ENCODE measurements at regions not wholly inside any gene's neighbourhood (a gene's known extent, or its start where the extent isn't known, plus 50 kb on each side); places are given as distances from the start of the nearest gene placed in this dataset.

- H3K9me3 ChIP-seq = no peaks in the 10 kb centered on the region
- TF ChIP-seq CTCF (IDR thresholded peaks at IDR 0.05) = no peak
- TF ChIP-seq POLR2A (IDR thresholded peaks at IDR 0.05) = no peak
- H3K27me3 ChIP-seq = no peaks in the 10 kb centered on the region
- H3K36me3 ChIP-seq = no peaks in the 10 kb centered on the region
- no peaks in the 10 kb centered on the region for H3K4me1 ChIP-seq
- DNase-seq = no peak
- no peak overlapping the region for H3K4me3 ChIP-seq
- no peak overlapping the region for H3K27ac ChIP-seq
These were observed 274.9 kb downstream of the CDH11 start for GRCh38 chr16:64846966-64847365.

- DNase-seq = no peak
- H3K4me3 ChIP-seq = no peak overlapping the region
- no peaks in the 10 kb centered on the region for H3K27me3 ChIP-seq
- no peak overlapping the region for H3K27ac ChIP-seq
- no peaks in the 10 kb centered on the region for H3K36me3 ChIP-seq
- no peaks in the 10 kb centered on the region for H3K9me3 ChIP-seq
- no peaks in the 10 kb centered on the region for H3K4me1 ChIP-seq
- no peak for TF ChIP-seq CTCF (IDR thresholded peaks at IDR 0.05)
- no peak for TF ChIP-seq POLR2A (IDR thresholded peaks at IDR 0.05)
These were observed 276.8 kb downstream of the CDH11 start for GRCh38 chr16:64845071-64845470.

GRCh38 chr16:64841482-64841881 is 280.4 kb downstream of the CDH11 start:
- no peak overlapping the region for H3K4me3 ChIP-seq
- no peak for TF ChIP-seq POLR2A (IDR thresholded peaks at IDR 0.05)
- TF ChIP-seq CTCF (IDR thresholded peaks at IDR 0.05) = no peak
- no peak for DNase-seq

GRCh38 chr16:64841071-64841470 is 280.8 kb downstream of the CDH11 start:
- no peak overlapping the region for H3K4me3 ChIP-seq
- no peaks in the 10 kb centered on the region for H3K4me1 ChIP-seq
- TF ChIP-seq CTCF (IDR thresholded peaks at IDR 0.05) = no peak
- TF ChIP-seq POLR2A (IDR thresholded peaks at IDR 0.05) = no peak
- H3K27ac ChIP-seq = no peak overlapping the region
- DNase-seq = no peak
- H3K27me3 ChIP-seq = no peaks in the 10 kb centered on the region
- no peaks in the 10 kb centered on the region for H3K9me3 ChIP-seq
- no peaks in the 10 kb centered on the region for H3K36me3 ChIP-seq

More at GRCh38 chr16:64841482-64841881, 280.4 kb downstream of the CDH11 start:
- no peaks in the 10 kb centered on the region for H3K36me3 ChIP-seq
- H3K4me1 ChIP-seq = no peaks in the 10 kb centered on the region
- no peaks in the 10 kb centered on the region for H3K27me3 ChIP-seq
- no peaks in the 10 kb centered on the region for H3K9me3 ChIP-seq
- H3K27ac ChIP-seq = no peak overlapping the region

GRCh38 chr16:64830653-64831052 is 291.2 kb downstream of the CDH11 start:
- H3K4me1 ChIP-seq = no peaks in the 10 kb centered on the region
- H3K27me3 ChIP-seq = no peaks in the 10 kb centered on the region
- TF ChIP-seq POLR2A (IDR thresholded peaks at IDR 0.05) (no peak), CTCF (IDR thresholded peaks at IDR 0.05) (no peak)
- H3K4me3 ChIP-seq = no peak overlapping the region
- DNase-seq = no peak
- H3K36me3 ChIP-seq = no peaks in the 10 kb centered on the region
- H3K27ac ChIP-seq = no peak overlapping the region
- no peaks in the 10 kb centered on the region for H3K9me3 ChIP-seq

DNA sequence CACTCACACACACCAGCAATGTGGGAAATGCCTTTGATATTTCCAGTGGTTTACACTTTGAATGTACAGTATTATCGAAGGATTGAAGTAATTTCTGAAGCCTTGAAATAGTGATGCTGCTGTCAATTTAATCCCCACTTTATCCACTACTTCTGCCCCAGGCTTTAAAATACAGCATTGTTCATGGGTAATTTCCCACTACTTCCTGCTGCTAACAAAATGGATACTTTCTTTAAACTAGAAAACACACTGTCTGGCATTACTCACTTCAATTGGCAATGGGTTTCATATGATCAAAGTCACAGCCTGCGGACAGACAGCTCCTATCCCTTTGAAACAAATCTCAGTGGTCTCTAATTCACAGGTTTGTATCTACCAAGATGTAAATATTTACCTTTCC is 292.2 kb downstream of the CDH11 start:
- H3K4me3 ChIP-seq = no peak overlapping the region
- H3K27ac ChIP-seq = no peak overlapping the region
- TF ChIP-seq POLR2A (IDR thresholded peaks at IDR 0.05) (no peak), CTCF (IDR thresholded peaks at IDR 0.05) (no peak)
- no peaks in the 10 kb centered on the region for H3K4me1 ChIP-seq
- H3K9me3 ChIP-seq = no peaks in the 10 kb centered on the region
- DNase-seq = no peak
- H3K27me3 ChIP-seq = no peaks in the 10 kb centered on the region
- no peaks in the 10 kb centered on the region for H3K36me3 ChIP-seq
